ENCODE measurements at regions not wholly inside any gene's neighbourhood (a gene's known extent, or its start where the extent isn't known, plus 50 kb on each side); places are given as distances from the start of the nearest gene placed in this dataset.

DNA sequence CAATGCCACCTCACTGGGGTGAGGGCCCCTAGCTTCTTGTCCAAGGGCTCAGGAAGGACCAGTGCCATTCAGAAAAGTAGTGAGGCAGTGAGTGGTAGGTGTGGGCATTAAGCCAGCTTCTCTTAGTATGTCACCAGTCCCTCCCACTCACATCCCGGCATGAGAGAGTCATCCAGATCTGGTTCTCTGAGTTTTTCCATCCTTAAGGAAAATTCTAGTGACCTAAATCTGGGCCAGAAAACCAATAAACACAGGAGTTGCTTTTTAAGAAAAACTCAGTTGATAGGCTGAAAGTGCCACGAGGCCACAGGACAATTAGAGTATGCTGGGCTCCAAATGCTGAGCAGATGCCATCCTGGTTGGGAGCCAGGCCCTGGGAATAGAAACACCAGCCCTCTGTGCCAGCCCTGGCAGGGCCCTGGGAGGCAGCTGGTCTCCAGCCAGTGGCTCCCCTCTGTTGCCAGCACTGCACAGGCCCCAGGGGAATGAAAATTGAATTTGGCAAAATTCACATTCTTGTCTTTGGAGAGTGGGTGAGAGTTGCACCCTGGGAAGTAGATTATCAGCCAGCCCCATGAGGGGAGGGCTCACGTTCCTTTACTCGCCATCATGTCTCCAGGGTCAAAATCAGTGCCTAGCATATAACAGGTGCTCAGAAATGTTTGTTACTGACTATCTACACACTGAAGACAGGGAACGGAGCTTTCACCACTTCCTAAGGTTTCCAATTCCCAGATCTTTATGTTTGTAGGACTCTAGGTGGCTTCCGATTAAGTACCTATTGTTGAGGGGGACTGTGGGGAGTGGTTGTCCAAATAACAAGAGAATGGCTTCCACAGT lies 52.8 kb downstream of the FAM43A start:
- DNase-seq = no peak

DNA sequence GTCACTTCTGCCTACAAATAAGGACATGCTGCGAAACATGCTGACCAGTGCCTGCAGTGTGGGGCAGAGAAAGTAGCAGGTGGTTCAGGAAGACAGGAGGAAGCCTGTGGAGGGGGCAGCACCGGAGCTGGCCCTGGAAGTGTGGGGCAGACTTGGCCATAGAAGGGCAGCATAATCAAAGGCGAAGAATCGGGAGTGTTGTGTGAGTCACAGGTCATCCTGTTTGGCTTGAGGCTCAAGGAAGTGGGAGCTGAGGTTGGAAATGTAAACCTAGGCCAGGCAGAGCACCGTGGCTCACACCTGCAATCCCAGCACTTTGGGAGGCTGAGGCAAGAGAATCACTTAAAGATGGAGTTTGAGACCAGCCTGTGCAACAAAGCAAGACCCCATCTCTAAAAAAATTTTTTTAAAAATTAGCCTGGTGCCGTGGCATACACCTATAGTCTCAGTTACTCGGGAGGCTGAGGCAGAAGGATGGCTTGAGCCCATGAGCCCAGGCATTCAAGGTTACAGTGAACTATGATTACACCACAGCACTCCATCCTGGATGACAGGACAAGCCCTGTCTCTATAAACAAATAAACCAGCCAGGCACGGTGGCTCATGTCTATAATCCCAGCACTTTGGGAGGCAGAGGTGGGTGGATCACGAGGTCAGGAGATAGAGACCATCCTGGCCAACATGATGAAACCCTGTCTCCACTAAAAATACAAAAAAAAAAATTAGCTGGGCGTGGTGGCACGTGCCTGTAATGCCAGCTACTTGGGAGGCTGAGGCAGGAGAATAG lies 54.0 kb downstream of the FAM43A start:
- DNase-seq = no peak

DNA sequence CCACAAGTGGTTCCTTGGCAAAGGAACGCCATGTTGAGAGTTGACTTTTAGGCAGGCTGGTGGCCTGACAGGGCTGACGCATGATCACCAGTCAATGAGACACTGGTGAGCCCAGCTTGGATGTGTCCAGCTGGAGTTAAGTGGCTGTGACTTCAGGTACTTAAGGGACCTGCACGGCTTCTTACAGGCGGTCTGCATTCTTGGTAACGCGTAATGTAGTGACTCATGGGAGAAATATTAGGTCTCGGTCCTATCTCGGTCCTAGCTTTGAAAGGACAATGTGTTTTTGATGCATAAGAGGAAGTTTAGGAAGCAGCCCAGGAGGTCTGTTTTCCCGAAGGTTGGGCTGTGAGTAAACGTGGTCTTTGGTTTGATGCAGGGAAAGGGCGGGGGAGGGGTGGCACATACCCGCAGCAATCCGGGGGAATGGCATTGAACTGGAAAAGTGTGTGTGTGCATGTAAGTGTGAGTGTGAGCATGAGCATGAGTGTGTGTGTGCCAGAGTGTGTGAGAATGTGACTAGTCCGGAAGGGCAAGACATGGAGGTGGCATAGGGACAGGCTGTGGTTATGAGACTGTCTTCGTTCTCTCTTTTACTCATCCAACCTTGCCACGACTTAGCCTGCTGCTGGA lies 55.3 kb downstream of the FAM43A start:
- DNase-seq = no peak

DNA sequence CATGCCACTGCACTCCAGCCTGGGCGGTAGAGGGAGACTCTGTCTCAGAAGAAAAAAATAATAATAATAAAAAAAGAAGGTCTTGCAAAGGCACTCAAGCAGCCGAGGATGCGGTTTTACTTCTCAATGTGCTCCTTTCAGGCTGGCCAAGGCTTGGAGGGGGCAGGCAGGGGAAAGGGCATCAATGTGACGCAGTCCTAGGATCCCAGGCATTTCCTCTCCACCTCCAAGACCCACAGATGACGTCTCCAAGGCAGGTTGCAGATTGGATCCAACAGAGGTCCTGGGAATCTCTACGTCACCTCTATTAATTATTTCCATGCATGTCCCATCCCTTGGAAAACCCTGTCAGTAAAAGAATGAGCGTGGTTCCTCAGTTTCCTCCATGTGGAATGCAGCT lies 56.2 kb downstream of the FAM43A start:
- DNase-seq = no peak

DNA sequence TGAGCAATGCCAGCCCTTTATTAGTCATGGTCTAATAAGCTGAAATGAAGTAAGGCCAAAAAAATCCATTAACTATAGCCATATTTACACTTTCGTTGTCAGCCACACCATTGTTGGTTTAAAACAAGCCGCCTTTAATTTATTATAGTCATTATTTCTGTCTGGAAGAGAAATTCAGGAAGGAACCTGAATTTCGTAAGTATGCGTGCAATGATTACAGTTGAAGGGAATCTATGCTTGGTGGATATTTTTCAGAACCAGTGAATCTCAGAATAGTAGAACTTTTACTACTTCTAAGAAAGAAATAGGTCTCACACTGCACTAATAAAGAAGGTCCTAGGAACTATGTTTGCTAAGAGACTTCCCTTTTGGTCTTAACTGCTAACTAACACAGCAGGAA lies 59.1 kb downstream of the FAM43A start:
- DNase-seq = peak; percentile 27

DNA sequence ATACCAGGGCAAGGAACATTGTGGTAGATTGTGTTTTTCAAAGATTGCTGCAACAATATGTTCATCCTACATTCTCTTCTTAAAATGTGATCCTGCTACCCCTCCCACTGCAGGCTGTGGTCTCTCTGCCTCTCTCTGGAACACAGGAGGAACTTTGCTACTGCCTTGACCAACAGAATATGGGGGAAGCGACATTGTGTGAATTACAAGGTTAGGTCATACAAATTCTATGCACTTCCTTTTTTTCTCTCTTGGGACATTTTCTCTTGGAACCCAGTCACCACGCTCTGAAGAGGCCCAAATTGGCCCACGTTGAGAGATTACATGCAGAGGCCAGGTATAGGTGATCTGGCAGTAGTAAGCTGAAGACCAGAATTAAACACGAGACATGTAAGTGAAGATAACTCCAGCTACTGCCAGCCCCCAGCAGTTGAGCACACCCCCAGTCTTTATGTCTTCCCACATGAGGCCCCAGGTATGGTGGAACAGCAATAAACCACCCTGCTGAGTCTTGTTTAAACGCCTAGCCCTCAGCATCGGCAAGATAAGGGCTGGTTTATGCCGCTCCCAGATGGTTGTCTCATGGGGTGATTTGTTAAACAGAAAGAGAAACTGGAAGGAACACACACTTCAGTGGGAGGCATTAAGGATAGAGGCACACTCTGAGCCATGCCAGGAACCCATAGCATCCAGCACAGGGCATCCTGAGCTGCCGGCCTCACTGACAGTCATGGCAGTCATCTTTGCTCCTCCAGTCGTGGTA lies 59.9 kb downstream of the FAM43A start:
- no peak for DNase-seq

DNA sequence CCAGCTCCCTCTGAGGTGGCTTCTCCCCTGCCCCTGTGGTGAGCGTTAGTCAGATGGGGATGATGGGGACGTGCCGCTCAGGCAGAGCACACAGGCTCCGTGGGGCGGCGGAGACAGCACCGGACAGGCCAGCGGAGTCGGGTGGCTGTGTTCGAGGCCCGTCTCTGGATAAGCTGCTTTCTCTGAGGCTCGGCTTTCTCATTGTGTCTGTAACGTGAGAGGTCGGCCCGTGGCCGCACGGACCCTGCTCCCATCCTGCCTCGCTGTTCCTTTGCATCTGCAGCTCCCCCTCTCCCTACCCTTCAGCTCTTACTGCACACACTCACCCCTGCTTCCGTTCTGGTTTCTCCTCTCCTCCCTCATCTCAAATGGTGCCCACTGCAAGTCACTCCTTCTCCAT lies 62.5 kb downstream of the FAM43A start:
- DNase-seq = no peak

DNA sequence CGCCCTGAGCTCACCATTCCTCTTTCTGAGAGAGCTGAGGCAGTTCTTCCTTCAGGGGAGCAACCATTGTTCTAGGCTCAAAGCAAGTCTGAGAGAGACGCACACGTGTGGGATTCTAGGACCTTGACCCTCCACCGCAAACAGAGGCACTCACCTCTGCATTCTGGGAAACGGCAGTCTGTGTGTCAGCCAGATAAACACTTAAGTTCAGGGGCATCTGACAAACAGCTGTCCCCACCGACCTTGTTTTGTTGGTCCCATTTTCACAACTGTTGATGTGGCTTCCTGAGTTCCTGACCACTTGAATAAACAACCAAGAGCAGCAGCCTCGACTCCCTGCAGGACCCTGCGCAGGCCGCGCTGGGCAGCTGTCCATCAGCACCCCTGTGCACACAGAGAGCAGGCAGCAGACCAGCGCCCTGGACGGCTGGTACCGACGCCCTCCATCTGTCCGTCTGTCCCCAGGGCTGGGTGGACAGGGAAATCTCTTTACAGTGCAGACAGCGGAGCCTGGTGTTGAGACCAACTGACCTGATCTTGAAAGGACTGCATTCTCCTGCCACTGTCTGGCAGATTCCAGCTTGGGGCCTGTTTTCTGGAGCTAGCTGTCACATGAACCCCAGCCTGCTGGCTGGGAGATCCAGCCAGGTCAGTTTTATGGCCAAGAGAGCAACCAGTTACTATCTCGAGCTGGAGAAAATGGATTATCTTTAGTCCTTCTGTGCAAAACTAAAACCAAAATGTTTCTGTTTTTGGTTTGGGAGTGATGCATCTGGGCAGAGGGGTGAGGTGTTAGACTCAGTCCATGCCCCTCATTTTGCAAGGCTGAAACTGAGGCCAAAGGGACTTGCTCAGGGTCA lies 64.2 kb downstream of the FAM43A start:
- DNase-seq = no peak

DNA sequence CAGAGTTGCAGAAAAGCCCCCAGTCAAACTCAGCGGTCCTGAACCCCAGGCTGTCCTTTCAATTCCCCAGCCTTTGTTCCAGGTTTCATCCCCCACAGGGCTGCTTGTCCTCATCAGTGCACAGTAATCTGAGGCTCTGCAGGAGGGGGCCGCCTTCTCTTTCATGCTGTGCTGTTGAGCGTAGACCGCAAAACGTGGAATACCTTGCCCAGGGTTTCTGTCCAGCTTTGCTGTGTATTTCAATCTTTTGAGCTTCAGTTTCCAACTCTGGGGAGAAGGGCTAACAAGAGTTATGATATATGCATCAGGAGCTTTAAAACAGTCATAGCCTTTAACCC lies 64.8 kb downstream of the FAM43A start:
- DNase-seq = no peak

DNA sequence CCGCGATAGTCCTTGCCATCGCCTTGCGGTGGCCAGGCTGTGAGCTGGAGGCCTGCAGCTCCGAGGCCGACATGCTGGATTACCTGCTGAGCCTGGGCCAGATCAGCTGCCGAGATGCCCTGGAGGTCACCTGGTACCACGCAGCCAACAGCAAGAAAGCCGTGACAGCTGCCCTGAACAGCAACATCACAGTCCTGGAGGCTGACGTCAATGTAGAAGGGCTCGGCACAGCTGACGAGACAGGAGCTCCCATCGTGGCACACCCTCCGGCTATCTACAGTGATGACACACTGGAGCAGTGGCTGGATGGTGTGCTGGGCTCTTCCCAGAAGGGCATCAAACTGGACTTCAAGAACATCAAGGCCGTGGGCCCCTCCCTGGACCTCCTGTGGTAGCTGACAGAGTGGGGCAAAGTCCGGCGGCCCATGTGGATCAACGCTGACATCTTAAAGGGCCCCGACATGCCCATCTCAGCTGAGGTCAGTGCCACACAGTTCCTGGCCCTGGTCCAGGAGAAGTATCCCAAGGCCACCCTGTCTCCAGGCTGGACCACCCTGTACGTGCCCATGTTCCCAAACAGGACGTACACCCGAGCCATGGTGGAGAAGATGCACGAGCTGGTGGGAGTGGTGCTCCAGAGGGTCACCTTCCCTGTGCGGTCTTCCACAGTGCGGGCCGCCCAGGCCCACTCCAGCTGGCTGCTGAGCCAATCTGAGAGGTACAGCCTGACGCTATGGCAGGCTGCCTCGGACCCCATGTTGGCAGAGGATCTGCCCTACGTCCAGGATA lies 70.2 kb downstream of the FAM43A start:
- DNase-seq = no peak

DNA sequence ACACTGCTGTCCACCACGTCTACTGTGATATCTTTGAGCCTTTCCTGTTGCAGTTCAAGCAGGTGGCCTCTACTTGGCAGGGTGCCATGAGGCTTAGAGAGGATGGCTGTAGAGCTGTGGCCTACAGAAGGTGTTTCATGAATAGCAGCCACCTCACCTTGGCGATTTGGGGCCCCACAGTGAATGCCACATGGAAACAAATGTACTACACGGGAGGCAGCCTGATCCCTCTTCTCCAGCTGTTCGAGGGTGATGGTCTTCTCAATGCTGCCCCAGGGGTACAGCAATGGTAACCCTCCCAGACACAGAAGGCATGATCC lies 70.7 kb downstream of the FAM43A start:
- peak; percentile 39 for DNase-seq

DNA sequence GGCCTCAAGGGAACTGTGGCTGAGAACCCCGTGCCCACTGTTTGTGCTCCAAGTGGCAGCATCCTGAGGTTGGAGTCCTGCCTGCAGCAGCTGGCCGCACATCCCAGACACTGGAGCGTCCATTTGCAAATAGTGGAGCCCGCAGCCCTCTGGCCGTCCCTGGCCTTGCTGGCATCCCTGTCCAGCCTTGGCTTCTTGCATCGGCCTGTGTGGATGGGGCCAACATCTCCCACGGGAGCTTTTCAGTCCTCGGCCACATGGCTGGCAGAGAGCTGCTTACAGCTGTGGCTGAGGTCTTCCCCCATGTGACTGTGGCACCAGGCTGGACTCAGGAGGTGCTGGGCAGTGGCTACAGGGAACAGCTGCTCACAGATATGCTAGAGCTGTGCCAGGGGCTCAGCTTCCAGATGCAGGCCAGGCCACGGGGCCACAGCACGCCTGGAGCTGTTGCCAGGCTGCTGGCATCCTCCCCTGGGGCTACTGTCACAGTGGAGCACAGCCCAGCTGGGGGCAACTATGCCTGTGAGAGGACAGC lies 71.2 kb downstream of the FAM43A start:
- DNase-seq = no peak

DNA sequence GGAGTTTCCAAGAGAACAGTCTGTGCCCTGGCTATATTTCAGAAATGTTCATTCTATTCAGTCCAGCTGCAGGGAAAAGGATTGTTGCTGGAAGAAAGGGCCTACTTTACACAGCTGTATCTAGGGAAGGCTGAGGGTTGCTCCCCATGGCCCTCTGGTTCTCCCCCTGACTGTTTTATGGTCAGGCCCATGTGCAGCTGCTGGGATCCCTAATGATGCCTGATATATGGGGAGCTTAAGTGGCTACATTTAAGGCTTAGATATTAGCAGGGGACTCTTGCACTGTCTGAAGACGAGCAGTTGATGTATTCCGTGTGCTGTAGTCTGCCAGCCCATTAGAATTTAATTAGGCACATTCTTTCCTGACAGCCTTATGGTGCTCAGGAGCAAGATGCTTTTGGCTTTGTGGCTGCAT lies 72.0 kb downstream of the FAM43A start:
- no peak for DNase-seq

DNA sequence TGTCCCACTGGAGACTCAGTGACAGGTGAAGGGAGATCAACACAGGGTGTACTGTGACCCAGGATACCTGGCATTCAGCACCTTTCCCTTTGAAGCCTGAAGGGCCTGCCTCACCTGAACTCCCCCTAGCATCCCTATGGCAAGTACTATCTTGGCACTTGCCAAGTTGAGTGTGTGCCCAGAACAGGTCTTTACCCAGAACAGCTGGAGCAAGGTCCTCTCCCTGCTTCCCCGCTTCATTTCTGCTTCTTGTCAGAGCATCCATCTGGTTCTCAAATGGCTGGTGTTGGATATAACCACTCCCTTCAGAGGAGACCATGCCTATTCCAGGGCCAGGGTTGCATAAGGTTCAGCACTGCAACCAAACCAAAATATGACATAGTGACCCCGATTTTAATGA lies 73.0 kb downstream of the FAM43A start:
- DNase-seq = no peak

DNA sequence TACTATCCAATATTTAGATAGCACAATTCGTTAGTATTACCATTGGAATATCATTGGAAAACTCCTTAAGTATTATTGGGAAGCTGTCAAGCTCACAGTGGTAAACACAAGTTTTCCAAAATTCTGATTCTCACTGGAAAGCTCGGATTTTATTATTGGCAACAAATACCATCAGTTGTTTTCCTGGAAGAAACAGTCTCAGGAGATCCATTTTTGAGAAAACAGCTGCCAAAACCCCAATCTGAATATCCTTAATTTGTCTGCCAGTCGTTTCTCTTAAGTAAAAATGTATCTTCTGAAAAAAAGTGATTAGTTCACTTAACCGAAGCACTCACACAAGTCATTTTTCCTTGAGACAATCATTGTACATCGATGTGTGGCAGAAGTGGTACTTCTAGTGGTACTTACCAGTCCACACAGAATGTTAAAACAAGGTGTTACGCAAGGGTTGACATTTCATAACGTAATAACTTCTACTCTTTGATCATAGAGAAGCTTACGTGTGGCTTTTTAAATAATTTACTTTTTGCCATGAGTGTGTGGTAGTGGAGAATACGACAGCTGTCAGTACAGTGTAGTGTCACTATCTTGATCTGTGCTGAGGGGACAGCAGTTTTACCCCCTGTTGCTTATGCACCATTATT lies 74.9 kb downstream of the FAM43A start:
- no peak for DNase-seq

DNA sequence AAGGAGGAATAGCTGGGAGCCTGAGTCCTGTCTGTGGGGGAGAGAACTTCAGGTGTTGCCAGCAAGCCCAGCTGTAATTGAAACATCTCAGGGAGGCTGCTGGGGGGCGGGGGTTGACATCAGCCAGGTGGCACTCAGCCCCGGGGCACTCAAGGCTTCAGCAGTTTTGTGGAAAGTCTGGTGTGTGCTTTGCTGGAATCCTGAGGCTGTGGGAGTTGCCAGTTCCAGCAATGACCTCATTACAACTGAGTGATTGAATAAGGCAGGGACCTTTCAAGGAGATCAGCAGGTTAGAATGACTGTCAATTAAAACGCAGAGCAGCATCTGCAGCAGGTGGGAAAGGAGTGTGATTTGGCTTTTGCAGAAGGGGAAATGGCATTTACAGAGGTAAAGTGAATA lies 75.7 kb downstream of the FAM43A start:
- DNase-seq = peak; percentile 77

DNA sequence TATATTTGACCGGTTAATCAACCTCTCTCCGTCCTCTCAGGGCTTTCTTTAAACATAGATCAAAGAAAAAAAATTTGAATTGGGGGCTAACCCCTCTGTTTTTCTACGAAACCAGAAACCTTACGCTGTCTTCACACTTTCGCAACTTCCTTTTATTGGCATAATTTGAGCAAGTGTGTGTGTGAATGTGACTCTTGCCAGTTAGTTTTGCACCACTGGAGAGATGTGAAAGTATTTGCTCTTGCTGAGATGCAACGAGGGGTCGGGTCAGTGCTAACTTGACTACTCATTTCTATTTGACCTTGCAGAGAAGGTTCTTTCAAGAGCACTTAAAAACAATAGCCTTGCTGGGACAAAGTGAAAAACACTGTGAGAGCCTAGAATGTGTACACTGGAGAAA lies 81.2 kb downstream of the FAM43A start:
- no peak for DNase-seq

DNA sequence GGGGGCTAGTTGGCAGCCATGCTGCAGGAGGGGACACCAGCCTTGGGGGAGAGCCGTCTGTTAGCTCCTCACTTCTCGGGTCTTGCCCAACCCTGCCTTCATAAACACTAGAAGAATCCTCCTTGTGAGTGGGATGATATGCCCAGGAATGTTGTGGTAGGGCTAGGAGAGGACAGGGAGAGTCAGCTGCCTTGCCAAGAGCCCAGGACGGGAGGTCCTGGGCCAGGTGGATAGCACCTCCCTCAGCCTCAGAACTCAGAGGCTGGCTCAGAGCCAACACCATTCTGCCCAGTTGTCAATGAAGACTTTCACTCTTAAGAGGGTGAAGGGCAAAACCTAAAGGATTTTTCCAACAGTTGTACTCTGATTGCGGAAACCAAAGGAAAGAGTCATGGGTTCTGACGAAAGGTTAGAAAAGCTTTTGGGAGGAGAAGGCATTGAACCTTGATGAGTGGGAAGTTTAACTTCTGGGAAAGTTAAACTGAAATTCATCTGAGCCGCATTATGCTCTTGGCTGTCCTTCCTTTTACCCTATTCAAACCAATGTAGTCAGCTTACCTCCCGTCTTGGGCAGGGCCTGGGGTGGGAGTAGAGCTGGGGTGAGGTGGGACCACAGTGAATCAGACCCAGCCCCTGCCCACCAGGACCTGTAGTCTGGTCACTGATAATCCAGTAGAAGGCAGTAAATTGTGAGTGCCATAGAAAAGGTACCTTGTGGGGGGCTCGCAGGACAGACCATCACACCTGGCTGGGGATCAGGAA lies 81.9 kb downstream of the FAM43A start:
- DNase-seq = no peak

DNA sequence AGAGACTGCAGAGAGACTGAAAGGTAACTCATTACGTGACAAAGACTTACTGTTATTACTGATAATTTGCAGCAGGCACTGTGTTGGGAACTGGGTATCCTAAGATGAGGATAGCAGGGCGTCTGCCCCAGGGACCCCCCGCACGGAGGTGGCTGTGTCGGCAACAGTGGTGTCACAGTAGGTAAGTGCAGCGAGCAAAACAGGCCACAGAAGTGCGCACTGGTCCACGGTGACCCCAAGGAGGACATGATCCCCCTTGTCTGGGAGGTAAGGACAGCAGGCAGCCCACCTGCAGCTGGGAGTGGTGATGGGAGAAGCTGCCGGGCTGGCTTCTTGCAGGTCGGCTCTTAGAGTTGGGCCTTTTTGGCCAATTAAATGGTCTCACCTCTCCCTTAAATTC lies 82.9 kb downstream of the FAM43A start:
- no peak for DNase-seq

All from NCI-H774 (cell line).